Esophagus muscularis mucosa (tissue), 4 donors: ENCODE measurements at regions not wholly inside any gene's neighbourhood (a gene's known extent, or its start where the extent isn't known, plus 50 kb on each side); places are given as distances from the start of the nearest gene placed in this dataset.

Experiments used
- DNase-seq: peaks from one replicate; pipeline ENCODE4 v3.0.0-alpha.2; 2017; ENCODE audit errors: extremely low spot score
- H3K27ac ChIP-seq, 4 donors: fragments of 200-600 bp; sonication (generic); replicated peaks in 1 of 4; 1 replicate in 3 of 4; 2 replicates in 1 of 4; pipeline ENCODE4 v1.5.1; 2016 to 2019; ENCODE audit warnings: mild to moderate bottlenecking in 1 of 4
- H3K27me3 ChIP-seq, 4 donors: fragments of 200-600 bp; sonication (generic); one replicate each; pipeline versions ENCODE4 v1.5.1 to v1.6.0; 2016 to 2019
- H3K36me3 ChIP-seq, 4 donors: fragments of 200-600 bp; sonication (generic); one replicate each; pipeline ENCODE4 v1.5.1; 2016 to 2019
- H3K4me1 ChIP-seq, 4 donors: fragments of 200-600 bp; sonication (generic); one replicate each; pipeline ENCODE4 v1.5.1; 2016 to 2019
- H3K4me3 ChIP-seq, 4 donors: fragments of 200-600 bp; sonication (generic); 1 replicate in 2 of 4; 2 replicates in 2 of 4; pipeline ENCODE4 v1.5.1; 2016 to 2019; ENCODE audit warnings: mild to moderate bottlenecking in 4 of 4, moderate library complexity in 1 of 4
- H3K9me3 ChIP-seq, 4 donors: fragments of 200-600 bp; sonication (generic); 1 replicate in 3 of 4; 2 replicates in 1 of 4; pipeline ENCODE4 v1.5.1; 2016 to 2019
- CTCF ChIP-seq, 3 experiments: fragments of 200-600 bp in 2 of 3; fragments of 450-650 bp in 1 of 3; sonication (generic) in 2 of 3; IDR thresholded peaks; one replicate each; pipeline ENCODE4 v1.5.1; 2017 to 2019; ENCODE audit warnings: antibody characterized with exemption in 3 of 3, mild to moderate bottlenecking in 2 of 3, moderate library complexity in 1 of 3
- EP300 ChIP-seq: sonication (generic); formaldehyde crosslinking; IDR thresholded peaks from one replicate; pipeline ENCODE4 v1.6.1; 2017; ENCODE audit warnings: antibody characterized with exemption
- POLR2A ChIP-seq: fragments of 450-650 bp; IDR thresholded peaks from one replicate; pipeline ENCODE4 v1.6.1; 2017; ENCODE audit warnings: antibody characterized with exemption, moderate library complexity, mild to moderate bottlenecking, low read depth
- POLR2AphosphoS5 ChIP-seq, 2 donors: sonication (generic); formaldehyde crosslinking; IDR thresholded peaks; one replicate each; pipeline ENCODE4 v1.6.1; 2017; ENCODE audit warnings: antibody characterized with exemption in 2 of 2
- WGBS: methylation state at CpG from one replicate; pipeline ENCODE4 v1.1.5; 2018; 5-methylcytosine and 5-hydroxymethylcytosine counted together
- intact Hi-C: fragments of 100-400 bp; cut with DNase I; formaldehyde crosslinking; loops from one replicate; pipeline ENCODE4 v1.15.1; 2023

- TF ChIP-seq POLR2A, result no peak
- no peak for TF ChIP-seq CTCF (IDR thresholded peaks at IDR 0.05)
- no peak for TF ChIP-seq POLR2AphosphoS5 (IDR thresholded peaks at IDR 0.05)
- TF ChIP-seq EP300, result no peak
- Histone ChIP-seq H3K27me3 (no peaks in the 10 kb centered on the region), H3K9me3 (peaks cover 0 to 5% (median 0%) of the 10 kb centered on the region in 4 donors), H3K4me3 (no peak overlapping the region), H3K4me1 (no peaks in the 10 kb centered on the region), H3K27ac (no peak overlapping the region), H3K36me3 (no peaks in the 10 kb centered on the region)
- DNase-seq, result no peak
- intact Hi-C loops, result no loop called here
- 93% methylated on average over 4 of the region's 4 CpGs for WGBS
These were observed 276.1 kb downstream of the RDH14 start for GRCh38 chr2:18284331-18284730.

- Histone ChIP-seq H3K4me1 (no peaks in the 10 kb centered on the region), H3K4me3 (no peak overlapping the region), H3K36me3 (no peaks in the 10 kb centered on the region), H3K27me3 (no peaks in the 10 kb centered on the region), H3K9me3 (peaks cover 0 to 5% (median 0%) of the 10 kb centered on the region in 4 donors), H3K27ac (no peak overlapping the region)
- no peak for DNase-seq
- intact Hi-C loops, result no loop called here
- TF ChIP-seq POLR2AphosphoS5 (IDR thresholded peaks at IDR 0.05), result no peak
- no peak for TF ChIP-seq CTCF (IDR thresholded peaks at IDR 0.05)
- no peak for TF ChIP-seq EP300
- TF ChIP-seq POLR2A, result no peak
These were observed 278.4 kb downstream of the RDH14 start for GRCh38 chr2:18282026-18282425.

- intact Hi-C loops, result no loop called here
- Histone ChIP-seq H3K27me3 (no peaks in the 10 kb centered on the region), H3K36me3 (no peaks in the 10 kb centered on the region), H3K4me1 (no peaks in the 10 kb centered on the region), H3K4me3 (no peak overlapping the region), H3K27ac (no peak overlapping the region), H3K9me3 (no peaks in the 10 kb centered on the region)
- WGBS, result 74% methylated on average over 4 of the region's 4 CpGs
- DNase-seq, result no peak
- TF ChIP-seq CTCF (IDR thresholded peaks at IDR 0.05) (no peak), POLR2AphosphoS5 (IDR thresholded peaks at IDR 0.05) (no peak), POLR2A (no peak), EP300 (no peak)
These were observed 283.8 kb downstream of the RDH14 start for GRCh38 chr2:18276583-18277075.

- intact Hi-C loops, result no loop called here
- no peaks in the 10 kb centered on the region for H3K27me3 ChIP-seq
- no peaks in the 10 kb centered on the region for H3K4me1 ChIP-seq
- H3K36me3 ChIP-seq, result no peaks in the 10 kb centered on the region
- H3K4me3 ChIP-seq, result no peak overlapping the region
- no peaks in the 10 kb centered on the region for H3K9me3 ChIP-seq
- DNase-seq, result no peak
- no peak overlapping the region for H3K27ac ChIP-seq
- TF ChIP-seq POLR2A, result no peak
- no peak for TF ChIP-seq CTCF (IDR thresholded peaks at IDR 0.05)
- no peak for TF ChIP-seq EP300
- TF ChIP-seq POLR2AphosphoS5 (IDR thresholded peaks at IDR 0.05), result no peak
These were observed 287.2 kb downstream of the RDH14 start for GRCh38 chr2:18273205-18273604.

GRCh38 chr2:18272148-18272494 lies 288.3 kb downstream of the RDH14 start:
- Histone ChIP-seq H3K4me1 (no peaks in the 10 kb centered on the region), H3K4me3 (no peak overlapping the region), H3K36me3 (no peaks in the 10 kb centered on the region), H3K27me3 (no peaks in the 10 kb centered on the region), H3K9me3 (no peaks in the 10 kb centered on the region), H3K27ac (no peak overlapping the region)
- TF ChIP-seq POLR2A (no peak), EP300 (no peak), CTCF (IDR thresholded peaks at IDR 0.05) (no peak), POLR2AphosphoS5 (IDR thresholded peaks at IDR 0.05) (no peak)
- no peak for DNase-seq
- WGBS, result 93% methylated on average over 8 of the region's 10 CpGs
- intact Hi-C loops, result no loop called here
